GM12872 (cell line): ENCODE measurements at regions not wholly inside any gene's neighbourhood (a gene's known extent, or its start where the extent isn't known, plus 50 kb on each side); places are given as distances from the start of the nearest gene placed in this dataset.

Experiments used
- TF ChIP-seq, protein P1 (sequence below): IDR thresholded peaks from 3 replicates; pipeline ENCODE4 v1.5.1; 2011; ENCODE audit warnings: low read depth, mild to moderate bottlenecking, low read length, moderate library complexity; ENCODE audit not compliant: insufficient read depth

DNA sequence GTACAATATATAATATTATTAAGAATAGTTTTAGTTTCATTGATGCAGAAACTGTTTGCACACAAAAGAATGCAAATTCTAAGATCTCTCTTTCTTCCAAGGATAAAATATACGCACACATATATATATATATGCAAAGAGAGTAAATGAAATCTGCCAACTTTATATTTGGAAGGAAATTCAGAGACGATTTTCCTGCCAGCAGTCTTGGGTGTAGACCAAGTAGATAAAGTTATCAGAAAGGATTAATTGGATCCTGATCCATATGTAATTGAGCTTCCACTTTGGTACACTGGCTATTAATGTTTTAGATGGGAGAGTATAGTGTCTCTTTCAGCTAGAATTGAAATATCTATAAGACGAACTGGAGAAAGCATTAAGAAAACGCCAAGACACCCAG lies 295.4 kb upstream of the IL12A start:
- TF ChIP-seq, protein P1, sequence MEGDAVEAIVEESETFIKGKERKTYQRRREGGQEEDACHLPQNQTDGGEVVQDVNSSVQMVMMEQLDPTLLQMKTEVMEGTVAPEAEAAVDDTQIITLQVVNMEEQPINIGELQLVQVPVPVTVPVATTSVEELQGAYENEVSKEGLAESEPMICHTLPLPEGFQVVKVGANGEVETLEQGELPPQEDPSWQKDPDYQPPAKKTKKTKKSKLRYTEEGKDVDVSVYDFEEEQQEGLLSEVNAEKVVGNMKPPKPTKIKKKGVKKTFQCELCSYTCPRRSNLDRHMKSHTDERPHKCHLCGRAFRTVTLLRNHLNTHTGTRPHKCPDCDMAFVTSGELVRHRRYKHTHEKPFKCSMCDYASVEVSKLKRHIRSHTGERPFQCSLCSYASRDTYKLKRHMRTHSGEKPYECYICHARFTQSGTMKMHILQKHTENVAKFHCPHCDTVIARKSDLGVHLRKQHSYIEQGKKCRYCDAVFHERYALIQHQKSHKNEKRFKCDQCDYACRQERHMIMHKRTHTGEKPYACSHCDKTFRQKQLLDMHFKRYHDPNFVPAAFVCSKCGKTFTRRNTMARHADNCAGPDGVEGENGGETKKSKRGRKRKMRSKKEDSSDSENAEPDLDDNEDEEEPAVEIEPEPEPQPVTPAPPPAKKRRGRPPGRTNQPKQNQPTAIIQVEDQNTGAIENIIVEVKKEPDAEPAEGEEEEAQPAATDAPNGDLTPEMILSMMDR, result no peak

DNA sequence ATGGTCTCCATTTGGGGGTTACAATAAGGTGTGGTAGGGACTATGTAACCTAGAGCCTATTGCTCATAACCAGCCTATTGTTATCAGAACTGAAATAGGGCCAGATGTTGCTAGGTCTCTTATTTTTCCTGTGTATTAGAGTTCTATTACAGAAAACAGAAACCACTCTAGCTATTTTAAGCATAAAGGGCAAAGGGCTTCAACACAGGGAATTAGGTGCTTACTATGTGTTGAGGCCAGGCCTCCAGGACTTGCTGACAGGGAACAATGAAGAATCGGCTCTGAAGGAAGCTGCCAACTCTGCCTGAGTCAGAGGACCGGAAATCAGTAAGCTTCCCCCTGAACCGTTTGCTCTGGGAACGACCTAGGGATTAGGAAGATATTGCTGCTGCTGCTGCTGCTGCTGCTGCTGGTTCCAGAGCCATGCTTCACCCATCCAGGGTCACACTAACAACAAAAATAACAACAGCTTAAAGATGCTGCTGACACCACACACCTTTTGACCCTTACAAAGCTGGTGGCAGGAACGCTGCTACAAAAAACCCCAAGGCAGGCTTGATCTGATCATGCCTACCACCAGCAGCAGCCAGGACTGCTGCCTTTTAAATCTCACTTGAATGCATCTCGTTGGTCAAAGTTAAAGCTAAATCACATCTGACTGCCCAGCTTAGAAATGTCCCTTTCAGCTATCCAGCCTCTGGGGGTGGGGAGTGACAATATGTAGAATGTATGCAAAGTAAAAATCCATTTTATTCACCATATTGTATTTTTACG lies 276.9 kb upstream of the IL12A start:
- TF ChIP-seq, protein P1, result no peak

DNA sequence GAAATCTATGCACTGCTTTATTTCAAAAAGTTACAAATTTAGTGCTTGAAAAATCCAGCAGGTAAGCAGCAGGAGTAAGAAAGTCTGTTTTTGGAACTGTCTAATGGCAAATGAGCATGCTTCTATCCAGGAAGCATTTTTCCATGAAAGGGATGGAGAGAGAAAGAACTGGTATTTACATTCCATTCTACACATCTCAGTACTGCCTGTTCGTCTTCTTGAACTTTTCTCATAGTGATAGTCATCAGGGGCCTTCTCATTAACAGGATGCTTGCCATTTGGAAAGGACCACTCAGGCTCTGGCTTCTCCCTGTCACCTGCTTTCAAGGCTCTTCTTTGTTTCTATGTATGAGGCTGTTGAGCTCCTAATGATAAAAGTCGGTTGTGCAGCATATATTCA lies 267.3 kb upstream of the IL12A start:
- TF ChIP-seq, protein P1, result no peak

DNA sequence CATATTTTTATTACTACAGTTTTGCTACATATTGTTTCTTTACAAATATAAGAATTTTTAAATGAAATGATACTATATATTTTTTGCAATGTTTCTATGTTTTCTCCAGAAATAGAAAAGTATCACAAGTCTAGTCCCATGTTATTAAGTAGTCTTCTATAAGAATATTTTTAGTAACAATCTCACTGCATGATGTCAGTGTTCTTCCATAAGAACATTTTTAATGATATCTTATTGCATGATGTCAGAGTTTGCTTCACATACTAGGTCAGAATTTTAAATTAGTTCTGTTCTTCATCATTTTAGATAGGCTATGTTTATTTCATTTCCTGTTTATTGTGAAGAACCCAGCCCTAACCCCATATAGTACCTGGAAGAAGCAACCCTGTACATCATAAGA lies 265.3 kb upstream of the IL12A start:
- TF ChIP-seq, protein P1, result no peak

DNA sequence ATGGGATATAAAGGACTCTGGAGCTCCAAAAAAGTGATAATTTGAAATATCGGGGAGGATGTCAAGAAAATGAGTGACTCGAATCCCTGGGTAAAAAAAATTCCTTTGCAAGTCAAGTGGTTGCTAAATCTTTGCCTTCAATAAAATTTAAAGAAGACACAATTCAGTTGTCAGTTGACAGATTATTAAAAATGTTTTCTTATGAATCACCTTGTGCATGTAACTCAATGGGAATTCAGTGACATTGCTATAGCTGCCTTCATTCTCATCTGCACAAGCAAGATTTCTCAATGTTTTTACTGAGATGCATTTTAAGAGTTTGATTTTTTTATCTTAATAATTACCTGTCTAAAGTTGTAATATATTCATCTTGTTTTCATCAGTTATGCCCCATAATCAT lies 264.0 kb upstream of the IL12A start:
- TF ChIP-seq, protein P1, result no peak

DNA sequence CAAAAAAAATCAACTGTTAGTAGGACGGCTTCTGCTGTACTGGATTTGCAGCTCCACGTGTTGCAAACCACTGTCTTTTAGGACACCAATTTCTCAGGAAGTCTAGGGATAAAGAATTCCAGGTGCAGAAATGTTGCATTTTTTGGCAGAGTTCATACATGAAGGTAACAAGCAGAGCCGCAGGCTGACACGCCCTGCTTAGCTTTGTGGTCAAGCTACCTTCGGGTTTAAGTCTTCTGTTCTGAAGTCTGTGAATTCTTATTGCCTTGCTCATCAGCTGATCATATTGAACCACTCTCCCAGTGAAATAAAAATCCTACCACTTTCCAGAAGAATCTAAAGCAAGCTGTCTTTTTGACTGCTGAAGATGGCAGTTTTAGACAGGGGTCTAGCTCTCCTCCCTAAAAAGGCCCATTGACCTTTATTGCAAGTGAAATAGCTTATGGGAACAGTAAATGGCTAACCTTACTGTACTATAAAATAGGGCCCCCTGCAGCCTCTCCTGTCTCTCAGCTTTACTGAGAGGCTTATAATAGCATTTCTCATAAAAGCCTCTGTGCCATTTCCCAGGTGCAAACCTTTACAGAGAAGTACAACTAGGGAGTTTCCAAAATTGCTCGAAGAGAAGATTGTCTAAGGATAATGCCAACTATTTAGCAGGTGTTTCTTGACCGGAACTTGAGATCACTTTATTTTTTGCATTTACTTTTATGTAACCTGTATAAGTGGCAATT lies 262.2 kb upstream of the IL12A start:
- TF ChIP-seq, protein P1, result no peak

DNA sequence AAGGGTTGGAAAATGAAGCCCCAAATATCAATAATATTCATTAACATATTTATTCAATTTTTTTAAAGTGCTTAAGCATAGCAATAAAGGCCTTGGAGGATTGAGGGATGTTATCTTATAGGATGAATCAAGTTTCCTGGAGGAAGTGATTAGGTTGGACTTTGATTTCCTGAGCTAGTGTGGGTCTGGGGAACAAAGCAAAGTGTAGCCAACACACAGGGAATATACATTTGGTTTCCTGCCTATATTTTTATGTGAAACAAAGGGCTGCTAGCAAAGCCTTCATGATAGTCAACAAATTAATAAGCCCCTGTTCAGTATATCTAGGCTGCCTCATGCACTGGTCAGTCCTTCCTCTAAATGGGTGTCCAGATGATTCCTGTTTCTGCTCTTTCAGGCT lies 261.1 kb upstream of the IL12A start:
- TF ChIP-seq, protein P1, result no peak
